ENCODE measurements at regions not wholly inside any gene's neighbourhood (a gene's known extent, or its start where the extent isn't known, plus 50 kb on each side); places are given as distances from the start of the nearest gene placed in this dataset.
"Not testable (repeated sequence)": the region's sequence is repeated elsewhere in the genome, so short reads cannot be mapped to it uniquely, and the experiment has no call there.

DNA sequence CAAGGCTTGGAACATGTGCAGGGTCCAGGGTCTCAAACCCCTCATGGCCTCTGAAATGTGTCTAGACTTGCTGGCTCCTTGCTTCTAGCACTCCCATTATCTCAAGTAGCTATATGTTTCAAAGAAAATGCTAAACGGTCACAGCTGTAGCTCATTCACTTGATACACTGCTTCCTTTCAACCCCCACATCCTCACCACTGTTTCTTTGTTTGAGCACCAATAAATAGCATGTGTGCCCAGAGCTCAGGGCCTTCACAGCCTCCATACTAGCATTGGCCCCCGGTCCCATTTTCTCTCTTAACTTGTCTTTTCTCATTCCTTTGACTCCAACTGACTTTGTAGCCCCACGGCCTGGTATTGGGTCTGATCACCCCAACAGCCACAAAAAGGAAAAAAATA is 801.8 kb downstream of the STIM2 start:
- Histone ChIP-seq H3K27me3 (ENCODE audit: low read depth, low read length) (no peaks in the 10 kb centered on the region), H3K36me3 (ENCODE audit: control insufficient read depth in 1 of 2, insufficient read depth in 2 of 2, low read length in 2 of 2) (no peaks in the 10 kb centered on the region), H3K4me1 (ENCODE audit: control insufficient read depth in 1 of 2, insufficient read depth in 2 of 2, low read length in 2 of 2) (no peaks in the 10 kb centered on the region), H3K27ac (ENCODE audit: low read length) (no peak overlapping the region), H3K9me3 (ENCODE audit: control insufficient read depth in 1 of 2, low read length in 2 of 2) (no peaks in the 10 kb centered on the region), H3K4me3 (ENCODE audit: low read depth in 1 of 2, low read length in 2 of 2) (no peak overlapping the region)

DNA sequence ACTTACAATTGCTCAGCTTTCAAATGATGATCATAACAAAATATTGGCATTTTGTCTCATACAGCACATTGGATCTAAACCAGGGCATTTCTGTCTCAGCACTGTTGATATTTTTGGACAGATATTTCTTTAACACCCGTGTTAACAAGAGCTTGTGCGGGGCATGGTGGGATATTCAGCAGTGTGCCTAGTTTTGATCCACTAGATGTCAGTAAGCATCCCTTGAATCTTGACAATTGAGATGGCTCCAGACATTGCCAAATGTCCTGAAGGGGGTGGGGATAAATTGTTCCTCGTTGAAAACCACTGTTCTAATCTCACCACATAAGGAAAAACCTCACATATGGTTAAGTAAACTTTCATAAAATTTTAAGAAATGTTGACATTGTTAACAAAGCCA is 806.3 kb downstream of the STIM2 start:
- no peaks in the 10 kb centered on the region for H3K4me1 ChIP-seq (ENCODE audit: control insufficient read depth in 1 of 2, insufficient read depth in 2 of 2, low read length in 2 of 2)
- no peaks in the 10 kb centered on the region for H3K36me3 ChIP-seq (ENCODE audit: control insufficient read depth in 1 of 2, insufficient read depth in 2 of 2, low read length in 2 of 2)
- H3K4me3 ChIP-seq (ENCODE audit: low read depth in 1 of 2, low read length in 2 of 2) = no peak overlapping the region
- no peaks in the 10 kb centered on the region for H3K9me3 ChIP-seq (ENCODE audit: control insufficient read depth in 1 of 2, low read length in 2 of 2)
- no peak overlapping the region for H3K27ac ChIP-seq (ENCODE audit: low read length)
- no peaks in the 10 kb centered on the region for H3K27me3 ChIP-seq (ENCODE audit: low read depth, low read length)

DNA sequence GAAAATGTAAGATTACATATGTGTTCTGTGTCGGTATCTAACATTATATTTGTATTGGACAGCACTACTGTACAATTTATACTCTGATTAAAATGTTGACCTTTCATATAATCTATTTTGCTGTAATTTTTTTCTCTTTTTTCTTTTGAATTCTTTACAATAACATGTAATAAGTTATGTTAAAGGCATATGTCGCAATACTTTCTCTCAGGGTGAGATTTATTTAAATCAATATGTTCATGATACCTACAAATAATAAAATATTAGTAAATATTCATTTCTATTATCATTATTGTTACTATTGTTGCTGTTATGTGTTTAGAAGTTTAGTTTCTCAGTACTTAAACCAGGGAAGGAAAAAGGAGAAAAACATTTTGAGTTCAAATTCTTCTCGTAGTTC is 807.4 kb downstream of the STIM2 start:
- Histone ChIP-seq H3K4me1 (ENCODE audit: control insufficient read depth in 1 of 2, insufficient read depth in 2 of 2, low read length in 2 of 2) (no peaks in the 10 kb centered on the region), H3K27me3 (ENCODE audit: low read depth, low read length) (no peaks in the 10 kb centered on the region), H3K36me3 (ENCODE audit: control insufficient read depth in 1 of 2, insufficient read depth in 2 of 2, low read length in 2 of 2) (no peaks in the 10 kb centered on the region)

DNA sequence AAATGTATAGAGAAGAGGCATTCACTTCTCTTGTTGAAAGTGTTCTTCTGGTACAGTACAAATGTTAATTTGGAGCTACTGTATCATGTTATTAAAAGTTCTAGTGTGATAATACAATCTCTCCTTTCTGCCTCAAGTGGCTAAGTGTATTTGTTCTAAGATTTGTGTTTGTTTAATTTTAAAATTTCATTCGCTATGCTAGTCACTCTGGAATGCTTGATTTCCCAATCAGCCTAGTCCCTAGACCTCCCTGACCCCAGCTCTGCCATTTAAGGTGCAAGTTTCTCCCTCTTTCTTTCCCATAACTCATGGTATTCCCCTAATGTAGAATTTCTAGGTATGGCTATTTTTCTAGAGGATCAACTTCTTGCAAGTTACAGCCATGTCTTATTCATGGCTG is 817.4 kb downstream of the STIM2 start:
- H3K36me3 ChIP-seq (ENCODE audit: control insufficient read depth in 1 of 2, insufficient read depth in 2 of 2, low read length in 2 of 2) = no peaks in the 10 kb centered on the region
- H3K4me1 ChIP-seq (ENCODE audit: control insufficient read depth in 1 of 2, insufficient read depth in 2 of 2, low read length in 2 of 2) = no peaks in the 10 kb centered on the region
- no peaks in the 10 kb centered on the region for H3K27me3 ChIP-seq (ENCODE audit: low read depth, low read length)
- no peaks in the 10 kb centered on the region for H3K9me3 ChIP-seq (ENCODE audit: control insufficient read depth in 1 of 2, low read length in 2 of 2)
- H3K4me3 ChIP-seq (ENCODE audit: low read depth in 1 of 2, low read length in 2 of 2) = no peak overlapping the region
- no peak overlapping the region for H3K27ac ChIP-seq (ENCODE audit: low read length)

More for the DNA sequence above, 807.4 kb downstream of the STIM2 start:
- Histone ChIP-seq H3K27ac (ENCODE audit: low read length) (no peak overlapping the region), H3K4me3 (ENCODE audit: low read depth in 1 of 2, low read length in 2 of 2) (no peak overlapping the region), H3K9me3 (ENCODE audit: control insufficient read depth in 1 of 2, low read length in 2 of 2) (no peaks in the 10 kb centered on the region)

DNA sequence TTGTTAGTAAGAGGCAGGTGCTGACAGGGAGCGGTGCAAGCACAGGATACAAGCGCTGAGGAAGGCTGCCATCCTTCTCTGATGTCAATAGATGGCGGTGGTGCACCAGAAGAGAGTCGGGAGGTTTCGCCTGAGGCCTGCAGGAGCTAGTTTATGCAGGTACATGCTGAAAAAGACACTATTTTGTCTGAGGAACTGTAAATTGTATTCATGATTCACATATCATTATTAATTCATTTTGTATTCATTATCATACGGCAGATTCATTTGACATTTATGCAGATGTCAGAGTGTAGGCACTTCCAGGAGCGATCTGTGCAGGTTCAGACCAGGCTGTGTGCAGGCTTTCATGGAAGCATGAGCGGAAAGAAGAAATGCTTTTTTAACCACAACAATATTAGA is 824.0 kb downstream of the STIM2 start:
- H3K27ac ChIP-seq (ENCODE audit: low read length) = no peak overlapping the region
- H3K4me1 ChIP-seq (ENCODE audit: control insufficient read depth in 1 of 2, insufficient read depth in 2 of 2, low read length in 2 of 2) = no peaks in the 10 kb centered on the region
- H3K4me3 ChIP-seq (ENCODE audit: low read depth in 1 of 2, low read length in 2 of 2) = no peak overlapping the region
- no peaks in the 10 kb centered on the region for H3K9me3 ChIP-seq (ENCODE audit: control insufficient read depth in 1 of 2, low read length in 2 of 2)
- H3K36me3 ChIP-seq (ENCODE audit: control insufficient read depth in 1 of 2, insufficient read depth in 2 of 2, low read length in 2 of 2) = no peaks in the 10 kb centered on the region
- H3K27me3 ChIP-seq (ENCODE audit: low read depth, low read length) = no peaks in the 10 kb centered on the region

DNA sequence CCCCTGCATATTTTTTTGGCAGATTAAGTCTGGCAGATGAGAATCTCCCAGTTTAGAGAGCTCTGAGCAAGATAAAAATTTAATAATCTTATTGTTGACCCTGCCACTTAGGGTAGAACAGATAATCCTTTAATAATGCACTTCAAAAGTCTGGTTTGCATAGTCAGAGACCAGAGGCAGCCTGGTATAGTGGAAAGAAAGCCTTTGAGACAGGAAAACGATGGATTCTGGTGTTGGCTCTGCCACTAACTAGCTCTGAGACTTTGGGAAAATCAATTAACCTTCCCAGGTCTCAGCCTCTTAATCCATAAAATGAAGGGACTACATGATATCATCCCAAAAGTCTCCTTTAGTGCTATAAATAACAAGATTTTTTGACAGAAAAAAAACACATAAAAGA is 824.5 kb downstream of the STIM2 start:
- H3K4me3 ChIP-seq (ENCODE audit: low read depth in 1 of 2, low read length in 2 of 2) = no peak overlapping the region
- H3K4me1 ChIP-seq (ENCODE audit: control insufficient read depth in 1 of 2, insufficient read depth in 2 of 2, low read length in 2 of 2) = no peaks in the 10 kb centered on the region
- H3K9me3 ChIP-seq (ENCODE audit: control insufficient read depth in 1 of 2, low read length in 2 of 2) = no peaks in the 10 kb centered on the region
- no peaks in the 10 kb centered on the region for H3K36me3 ChIP-seq (ENCODE audit: control insufficient read depth in 1 of 2, insufficient read depth in 2 of 2, low read length in 2 of 2)
- no peak overlapping the region for H3K27ac ChIP-seq (ENCODE audit: low read length)
- no peaks in the 10 kb centered on the region for H3K27me3 ChIP-seq (ENCODE audit: low read depth, low read length)

DNA sequence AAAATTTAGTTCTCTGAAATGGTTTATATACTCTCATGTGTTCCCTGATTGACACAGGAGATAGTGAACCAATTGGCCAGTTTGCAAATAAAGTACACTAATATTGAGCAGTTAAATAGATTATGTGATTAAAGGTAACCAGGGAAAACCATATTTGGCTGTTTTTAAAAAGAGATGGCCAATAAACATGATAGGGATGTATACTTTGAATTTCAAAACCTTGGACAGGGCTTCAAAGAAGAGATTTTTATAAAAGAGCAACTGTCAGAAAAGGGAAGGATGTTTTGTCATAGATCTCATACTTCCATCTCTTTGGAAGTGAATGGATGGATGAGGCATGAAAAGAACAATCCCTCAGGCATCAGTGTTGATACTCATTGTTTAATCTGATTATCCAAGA is 825.3 kb downstream of the STIM2 start:
- no peaks in the 10 kb centered on the region for H3K36me3 ChIP-seq (ENCODE audit: control insufficient read depth in 1 of 2, insufficient read depth in 2 of 2, low read length in 2 of 2)
- H3K4me1 ChIP-seq (ENCODE audit: control insufficient read depth in 1 of 2, insufficient read depth in 2 of 2, low read length in 2 of 2) = no peaks in the 10 kb centered on the region
- H3K4me3 ChIP-seq (ENCODE audit: low read depth in 1 of 2, low read length in 2 of 2) = no peak overlapping the region
- no peak overlapping the region for H3K27ac ChIP-seq (ENCODE audit: low read length)
- H3K27me3 ChIP-seq (ENCODE audit: low read depth, low read length) = no peaks in the 10 kb centered on the region
- no peaks in the 10 kb centered on the region for H3K9me3 ChIP-seq (ENCODE audit: control insufficient read depth in 1 of 2, low read length in 2 of 2)

DNA sequence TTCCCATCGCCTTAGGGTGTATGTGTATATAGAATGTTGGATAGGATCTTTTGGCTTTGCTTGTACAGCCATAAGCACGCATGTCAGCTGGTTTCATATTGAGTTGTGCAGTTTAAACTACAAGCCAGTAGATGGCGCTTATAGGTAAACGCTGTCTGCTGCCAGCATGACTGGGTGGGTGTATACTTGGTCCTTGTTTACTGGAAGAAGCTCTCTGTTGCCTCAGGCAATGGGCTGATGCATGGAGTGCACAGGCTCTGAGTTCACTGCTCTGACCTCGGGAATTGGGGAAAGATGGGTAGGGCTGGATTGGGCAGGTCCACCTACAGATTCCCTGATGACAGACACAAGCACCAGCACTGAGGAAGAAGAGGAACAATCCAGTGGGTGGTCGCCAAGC is 831.5 kb downstream of the STIM2 start:
- Histone ChIP-seq H3K4me1 (ENCODE audit: control insufficient read depth in 1 of 2, insufficient read depth in 2 of 2, low read length in 2 of 2) (no peaks in the 10 kb centered on the region), H3K4me3 (ENCODE audit: low read depth in 1 of 2, low read length in 2 of 2) (no peak overlapping the region), H3K27ac (ENCODE audit: low read length) (no peak overlapping the region), H3K9me3 (ENCODE audit: control insufficient read depth in 1 of 2, low read length in 2 of 2) (no peaks in the 10 kb centered on the region), H3K36me3 (ENCODE audit: control insufficient read depth in 1 of 2, insufficient read depth in 2 of 2, low read length in 2 of 2) (no peaks in the 10 kb centered on the region), H3K27me3 (ENCODE audit: low read depth, low read length) (no peaks in the 10 kb centered on the region)

DNA sequence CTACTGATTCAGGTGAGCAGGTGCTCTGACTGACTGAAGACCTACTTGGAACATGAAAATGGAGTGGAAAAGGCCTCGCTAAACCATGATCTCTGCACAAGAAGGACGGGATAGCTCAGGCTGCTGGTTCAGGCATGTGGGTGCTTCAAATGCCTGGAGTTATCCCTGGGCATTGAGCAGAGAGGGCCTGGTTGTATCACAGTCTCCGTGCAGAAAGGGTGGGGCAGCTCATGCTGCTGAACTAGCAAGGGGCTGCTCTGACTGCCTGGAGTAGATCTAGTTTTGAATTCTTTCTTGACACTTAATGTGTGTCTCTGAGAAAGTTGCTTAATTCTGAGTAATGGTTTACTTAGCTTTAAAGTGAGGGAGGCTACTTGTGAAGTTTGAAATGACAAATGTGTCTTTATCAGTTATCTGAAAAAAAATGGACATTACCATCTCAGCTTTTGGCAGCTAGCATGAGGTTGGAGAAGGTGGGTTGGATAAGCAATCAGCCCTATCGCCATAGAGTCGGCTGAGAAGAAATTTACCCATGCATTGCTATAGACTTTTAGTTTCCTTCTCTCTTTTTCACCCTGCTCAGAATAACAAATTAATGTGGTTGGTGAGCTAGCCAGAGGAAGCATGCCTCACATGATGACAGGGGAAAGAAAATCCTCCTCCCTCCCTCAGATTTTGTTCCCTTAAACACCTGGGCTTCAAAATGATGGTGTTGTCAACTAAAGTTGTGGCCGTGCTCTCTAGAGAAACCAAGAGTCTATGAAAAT is 832.4 kb downstream of the STIM2 start:
- Histone ChIP-seq H3K27me3 (ENCODE audit: low read depth, low read length) (no peaks in the 10 kb centered on the region), H3K4me3 (ENCODE audit: low read depth in 1 of 2, low read length in 2 of 2) (no peak overlapping the region), H3K27ac (ENCODE audit: low read length) (no peak overlapping the region), H3K36me3 (ENCODE audit: control insufficient read depth in 1 of 2, insufficient read depth in 2 of 2, low read length in 2 of 2) (no peaks in the 10 kb centered on the region), H3K9me3 (ENCODE audit: control insufficient read depth in 1 of 2, low read length in 2 of 2) (no peaks in the 10 kb centered on the region), H3K4me1 (ENCODE audit: control insufficient read depth in 1 of 2, insufficient read depth in 2 of 2, low read length in 2 of 2) (no peaks in the 10 kb centered on the region)

DNA sequence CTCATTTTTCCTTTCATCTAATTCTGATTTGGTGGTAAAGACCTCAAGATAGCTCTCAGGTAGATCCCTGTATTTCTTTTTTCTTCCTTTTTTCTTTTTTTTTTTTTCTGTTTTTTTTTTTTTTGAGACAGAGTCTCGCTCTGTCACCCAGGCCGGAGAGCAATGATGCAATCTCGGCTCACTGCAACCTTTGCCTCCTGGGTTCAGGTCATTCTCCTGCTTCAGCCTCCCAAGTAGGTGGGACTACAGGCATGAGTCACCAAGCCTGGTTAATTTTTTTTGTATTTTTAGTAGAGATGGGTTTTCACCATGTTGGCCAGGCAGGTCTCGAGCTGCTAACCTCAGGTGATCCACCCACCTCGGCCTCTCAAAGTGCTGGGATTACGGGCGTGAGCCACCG is 835.6 kb downstream of the STIM2 start:
- not testable (repeated sequence) for H3K4me1 ChIP-seq (ENCODE audit: control insufficient read depth in 1 of 2, insufficient read depth in 2 of 2, low read length in 2 of 2); H3K27ac ChIP-seq (ENCODE audit: low read length); H3K9me3 ChIP-seq (ENCODE audit: control insufficient read depth in 1 of 2, low read length in 2 of 2); H3K27me3 ChIP-seq (ENCODE audit: low read depth, low read length); H3K36me3 ChIP-seq (ENCODE audit: control insufficient read depth in 1 of 2, insufficient read depth in 2 of 2, low read length in 2 of 2); H3K4me3 ChIP-seq (ENCODE audit: low read depth in 1 of 2, low read length in 2 of 2)

DNA sequence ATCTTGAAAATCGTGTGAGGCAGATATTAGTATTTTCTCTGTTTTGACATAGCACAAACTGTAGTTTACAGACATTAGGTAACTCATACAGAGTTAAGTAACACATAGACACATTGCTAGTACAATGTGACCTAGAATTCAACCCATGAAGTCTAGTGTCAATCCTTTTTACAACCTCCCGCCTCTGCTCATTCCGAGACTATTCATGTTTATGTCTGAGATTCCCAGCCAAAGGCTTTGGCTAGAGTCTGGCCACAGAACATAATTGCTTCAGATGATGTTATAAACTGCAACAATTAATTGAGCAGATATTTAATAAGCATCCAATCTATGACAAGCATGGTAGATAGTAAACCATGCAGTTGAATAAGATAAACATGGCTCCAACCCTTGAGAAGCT is 841.0 kb downstream of the STIM2 start:
- Histone ChIP-seq H3K27me3 (ENCODE audit: low read depth, low read length) (no peaks in the 10 kb centered on the region), H3K4me3 (ENCODE audit: low read depth in 1 of 2, low read length in 2 of 2) (no peak overlapping the region), H3K9me3 (ENCODE audit: control insufficient read depth in 1 of 2, low read length in 2 of 2) (no peaks in the 10 kb centered on the region), H3K4me1 (ENCODE audit: control insufficient read depth in 1 of 2, insufficient read depth in 2 of 2, low read length in 2 of 2) (peaks cover 0 to 4% of the 10 kb centered on the region in 2 donors), H3K36me3 (ENCODE audit: control insufficient read depth in 1 of 2, insufficient read depth in 2 of 2, low read length in 2 of 2) (no peaks in the 10 kb centered on the region), H3K27ac (ENCODE audit: low read length) (no peak overlapping the region)

DNA sequence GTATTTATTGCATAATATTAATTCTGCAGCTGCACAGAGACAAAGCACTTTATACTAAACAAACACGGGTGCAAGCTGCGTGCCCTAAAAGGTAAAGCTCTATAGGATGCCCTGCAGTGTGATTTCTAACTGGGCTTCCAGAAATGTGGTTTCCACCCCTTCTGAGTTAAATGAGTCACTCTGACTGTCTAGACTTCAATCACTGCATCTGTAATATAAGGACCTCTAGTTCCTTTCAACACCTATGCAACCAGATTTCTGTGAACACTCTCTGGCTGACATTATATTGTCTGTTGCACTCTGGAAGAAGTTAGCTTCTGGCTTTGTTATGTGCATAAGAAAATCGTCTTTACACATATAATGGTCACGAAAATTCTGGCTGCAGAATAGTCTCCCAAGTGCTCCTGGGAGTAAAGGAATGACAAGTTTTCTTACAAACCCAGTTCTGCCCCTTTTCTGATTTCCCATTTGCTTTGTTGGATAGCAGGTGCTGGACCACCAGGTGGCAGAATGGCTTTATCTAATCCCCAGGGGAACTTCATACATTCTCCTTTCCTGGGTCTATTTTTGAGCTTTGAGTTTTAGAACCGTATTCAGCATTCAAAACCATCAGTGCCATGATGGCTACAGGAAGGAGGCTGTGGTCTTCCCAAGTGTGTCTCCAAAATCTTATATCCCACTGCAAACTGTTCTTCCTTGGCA is 842.2 kb downstream of the STIM2 start:
- H3K9me3 ChIP-seq (ENCODE audit: control insufficient read depth in 1 of 2, low read length in 2 of 2) = no peaks in the 10 kb centered on the region
- H3K4me3 ChIP-seq (ENCODE audit: low read depth in 1 of 2, low read length in 2 of 2) = no peak overlapping the region
- H3K27me3 ChIP-seq (ENCODE audit: low read depth, low read length) = no peaks in the 10 kb centered on the region
- no peaks in the 10 kb centered on the region for H3K36me3 ChIP-seq (ENCODE audit: control insufficient read depth in 1 of 2, insufficient read depth in 2 of 2, low read length in 2 of 2)
- H3K27ac ChIP-seq (ENCODE audit: low read length) = no peak overlapping the region
- H3K4me1 ChIP-seq (ENCODE audit: control insufficient read depth in 1 of 2, insufficient read depth in 2 of 2, low read length in 2 of 2) = peaks cover 0 to 4% of the 10 kb centered on the region in 2 donors
